GM21717 (cell line): ENCODE measurements at regions not wholly inside any gene's neighbourhood (a gene's known extent, or its start where the extent isn't known, plus 50 kb on each side); places are given as distances from the start of the nearest gene placed in this dataset.

Experiments used
- ATAC-seq: cut with Tn5 transposase; IDR thresholded peaks from one replicate; pipeline ENCODE4 v1.9.1; 2021; ENCODE audit warnings: mild to moderate bottlenecking, moderate library complexity; ENCODE audit not compliant: unreplicated experiment

- ATAC-seq, result no peak
Observed at GRCh38 chr1:90502696-90503095, 214.4 kb downstream of the BARHL2 start.

GRCh38 chr1:90502194-90502593 lies 214.9 kb downstream of the BARHL2 start:
- ATAC-seq, result no peak

DNA sequence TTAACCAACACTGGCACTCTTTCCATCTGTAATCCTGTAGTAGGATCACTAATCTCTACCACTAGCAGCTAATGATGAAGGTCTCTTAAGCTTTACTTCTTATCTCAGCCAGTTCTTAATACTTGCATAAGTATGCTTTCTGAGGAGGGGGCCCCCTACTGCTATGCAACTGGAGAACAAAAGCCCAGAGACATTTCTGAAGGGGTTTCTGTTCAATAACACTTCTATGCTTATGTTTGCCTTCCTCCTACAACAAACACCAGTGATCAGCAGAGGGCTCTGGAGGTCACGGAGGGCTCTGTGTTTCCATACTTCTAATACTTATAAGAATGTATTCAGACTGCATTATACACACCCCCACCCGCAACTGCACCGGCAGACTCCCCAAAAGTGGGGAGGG lies 215.8 kb downstream of the BARHL2 start:
- ATAC-seq, result no peak

GRCh38 chr1:90494748-90495282 lies 222.3 kb downstream of the BARHL2 start:
- no peak for ATAC-seq

- ATAC-seq, result no peak
Observed at GRCh38 chr1:90488451-90488850, 228.7 kb downstream of the BARHL2 start.

- no peak for ATAC-seq
Observed at GRCh38 chr1:90486996-90487395, 230.1 kb downstream of the BARHL2 start.

GRCh38 chr1:90486134-90486824 lies 230.8 kb downstream of the BARHL2 start:
- ATAC-seq, result no peak

GRCh38 chr1:90480271-90480835 lies 236.7 kb downstream of the BARHL2 start:
- ATAC-seq, result no peak

DNA sequence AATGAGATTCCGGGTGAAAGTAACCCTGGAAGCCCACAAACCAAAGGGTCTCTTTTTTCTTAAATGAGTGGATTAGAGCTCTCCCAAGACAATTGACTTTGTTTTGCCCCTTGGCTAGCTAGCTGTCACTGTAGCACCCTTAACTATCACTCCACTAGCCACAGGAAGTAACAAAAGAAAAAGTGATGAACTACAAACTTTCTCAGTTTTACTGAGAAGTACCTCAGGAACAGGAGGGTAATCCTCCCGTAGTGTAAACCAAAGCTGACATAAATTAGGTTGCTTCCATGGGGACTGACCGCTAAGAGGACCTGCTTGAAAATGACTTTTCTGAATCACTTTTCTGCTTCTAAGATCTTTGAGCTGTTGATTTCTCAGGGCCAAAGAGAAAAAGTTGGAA lies 240.1 kb downstream of the BARHL2 start:
- ATAC-seq, result no peak

GRCh38 chr1:90476411-90476810 lies 240.7 kb downstream of the BARHL2 start:
- ATAC-seq, result no peak

GRCh38 chr1:90475631-90476030 lies 241.5 kb downstream of the BARHL2 start:
- no peak for ATAC-seq

DNA sequence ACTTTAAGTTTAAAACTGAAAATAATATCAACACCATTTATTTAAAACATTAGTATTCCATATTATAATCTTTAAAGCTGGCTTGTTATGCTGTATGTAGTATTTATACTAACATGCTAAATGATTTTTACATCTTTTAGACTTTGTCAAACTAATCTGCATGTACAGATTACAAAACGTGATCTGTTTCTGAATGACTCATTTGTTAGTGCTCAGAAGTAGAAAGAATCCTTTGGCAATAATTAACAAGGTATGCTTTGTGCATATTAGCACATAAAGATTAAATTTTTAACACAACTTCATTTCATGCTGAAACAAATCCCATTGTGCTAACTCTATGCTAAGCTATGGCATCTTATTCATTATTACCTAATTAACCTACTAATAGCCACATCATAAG lies 242.4 kb downstream of the BARHL2 start:
- no peak for ATAC-seq

- ATAC-seq, result no peak
Observed at GRCh38 chr1:90474158-90474557, 242.9 kb downstream of the BARHL2 start.

- no peak for ATAC-seq
Observed at GRCh38 chr1:90472775-90473174, 244.3 kb downstream of the BARHL2 start.

GRCh38 chr1:90459570-90459969 lies 257.5 kb downstream of the BARHL2 start:
- no peak for ATAC-seq

GRCh38 chr1:90457985-90458384 lies 259.1 kb downstream of the BARHL2 start:
- no peak for ATAC-seq

DNA sequence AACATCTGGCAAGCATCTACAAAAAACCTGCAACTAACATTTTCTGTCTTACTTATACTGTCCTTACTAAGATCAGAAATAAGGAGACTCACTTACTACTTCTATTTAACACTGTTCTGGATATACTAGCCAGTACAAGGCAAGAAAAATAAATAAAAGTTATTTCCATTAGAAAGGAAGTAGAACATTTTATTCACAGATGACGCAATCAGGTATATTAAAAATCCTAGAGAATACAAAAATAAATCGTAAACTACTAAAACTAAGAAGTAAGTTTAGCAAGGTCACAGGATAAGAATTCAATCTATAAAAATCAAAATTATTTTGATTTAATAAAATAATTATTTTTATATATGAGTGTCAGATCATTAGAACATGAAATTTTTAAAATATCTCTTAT lies 264.6 kb downstream of the BARHL2 start:
- ATAC-seq, result no peak

DNA sequence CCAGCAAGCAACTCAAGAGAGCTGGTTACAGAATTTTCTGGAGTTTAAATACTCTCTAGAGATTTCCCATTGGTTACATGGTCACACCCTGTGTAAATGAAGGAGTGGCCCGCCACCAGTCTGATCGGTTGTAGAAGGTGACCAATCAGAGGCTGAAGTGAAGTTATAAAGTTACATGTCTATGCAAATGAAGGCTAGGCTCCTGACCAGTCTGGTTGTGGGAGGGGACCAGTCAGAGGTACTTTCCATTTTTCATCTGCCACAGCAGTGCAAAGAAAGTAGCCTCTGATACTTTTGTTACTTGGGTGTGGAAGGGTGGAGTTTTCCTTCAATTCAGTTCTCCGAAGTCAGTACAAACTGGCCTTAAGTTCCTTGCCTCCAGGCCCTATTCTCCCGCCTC lies 273.7 kb downstream of the BARHL2 start:
- no peak for ATAC-seq

DNA sequence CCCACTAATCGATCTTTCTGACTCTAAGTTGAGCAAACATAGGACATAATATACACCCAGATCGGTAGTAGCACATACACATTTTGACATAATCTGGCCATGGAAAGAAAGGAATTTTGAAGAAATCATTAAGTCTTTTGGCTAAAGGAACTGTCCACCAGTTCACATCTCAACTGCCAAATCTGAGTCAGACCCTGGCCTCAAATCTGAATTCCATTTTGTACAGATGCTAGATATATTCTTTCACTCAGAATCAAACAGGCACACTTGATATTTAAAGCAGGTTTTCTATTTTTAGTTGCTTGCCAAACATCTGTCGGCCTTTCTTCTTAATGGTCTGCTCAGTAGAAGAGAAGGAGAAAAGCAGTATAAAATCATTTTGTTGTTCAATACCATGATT lies 281.8 kb downstream of the BARHL2 start:
- ATAC-seq, result no peak

DNA sequence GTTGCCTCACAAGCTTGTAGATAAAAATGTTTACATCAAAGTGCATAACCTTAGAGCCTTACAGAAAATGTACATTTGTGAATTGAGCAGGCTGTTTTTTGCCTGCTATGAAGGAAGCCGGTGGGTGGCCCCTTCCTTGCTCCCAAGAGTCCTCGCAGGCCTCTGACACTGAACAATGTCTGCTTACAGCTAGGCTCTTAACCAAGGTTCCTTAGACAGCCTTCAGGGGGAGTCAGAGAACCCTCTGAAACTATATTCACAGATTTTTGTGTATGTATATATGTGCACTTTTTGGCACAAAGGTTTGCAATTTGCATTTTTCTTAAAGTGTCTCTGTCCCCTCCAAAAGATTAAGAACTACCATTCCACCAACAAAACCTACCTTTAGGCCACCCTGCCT lies 282.6 kb downstream of the BARHL2 start:
- ATAC-seq, result no peak

DNA sequence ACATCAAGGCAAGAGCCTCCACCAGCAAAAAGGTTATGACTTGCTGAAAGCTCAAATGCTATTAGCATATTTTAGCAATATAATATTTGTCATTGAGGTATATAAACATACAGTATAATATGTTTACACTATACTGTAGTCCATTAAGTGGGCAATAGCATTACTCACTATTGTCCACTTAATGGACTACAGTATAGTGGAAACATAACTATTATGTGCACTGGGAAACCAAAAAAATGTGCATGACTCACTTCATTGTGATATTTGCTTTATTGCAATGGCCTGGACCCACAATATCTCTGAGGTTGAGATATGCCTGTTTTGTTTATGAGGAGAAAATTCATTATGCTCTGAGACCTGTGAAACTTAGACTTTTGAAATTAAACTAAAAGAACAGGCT lies 300.0 kb downstream of the BARHL2 start:
- ATAC-seq, result no peak

DNA sequence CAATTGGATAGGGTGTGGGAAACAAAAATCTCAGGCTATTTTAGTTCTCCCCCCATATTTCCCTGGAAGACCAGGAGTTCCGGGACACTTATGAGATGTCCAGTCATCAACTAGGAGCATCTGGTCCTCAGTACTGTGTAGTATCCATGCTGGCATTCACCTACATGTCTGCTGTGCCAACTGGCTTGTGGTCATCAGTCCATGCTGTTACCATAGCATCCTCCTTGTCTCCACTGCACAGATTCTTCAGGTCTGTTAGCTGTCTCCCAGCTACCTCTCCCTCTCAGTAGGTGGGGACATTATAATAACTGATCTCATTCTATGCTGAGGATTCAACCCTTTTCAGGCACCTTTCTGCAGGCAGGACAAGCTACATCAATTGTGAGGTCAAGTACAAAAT lies 302.9 kb downstream of the BARHL2 start:
- ATAC-seq, result no peak

DNA sequence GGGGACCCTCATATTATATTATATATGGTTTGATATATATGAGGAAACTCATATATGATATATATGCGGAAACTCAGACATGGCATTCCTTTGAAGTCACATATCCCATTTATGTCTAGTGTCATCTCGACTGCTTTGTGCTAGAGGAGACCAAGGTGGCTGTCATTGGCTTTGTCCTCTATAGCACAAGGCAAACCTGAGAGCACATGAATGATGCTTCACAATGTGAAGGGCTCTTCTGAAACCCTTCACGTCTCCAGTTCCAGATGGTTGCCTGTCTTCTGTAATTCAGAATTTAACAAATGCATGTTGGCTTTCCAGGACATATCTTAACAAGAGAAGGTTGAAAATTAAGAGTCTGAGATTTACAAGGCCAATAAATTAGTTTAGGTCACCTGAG lies 303.6 kb downstream of the BARHL2 start:
- no peak for ATAC-seq
